Non-pigmented ciliary epithelial cell (primary cell): ENCODE measurements at regions not wholly inside any gene's neighbourhood (a gene's known extent, or its start where the extent isn't known, plus 50 kb on each side); places are given as distances from the start of the nearest gene placed in this dataset.

Experiments
- DNase-seq: peaks from one replicate; pipeline ENCODE4 v3.0.0-alpha.2; 2010; ENCODE audit warnings: low read depth

GRCh38 chr3:81045976-81046375, 715.5 kb downstream of the GBE1 start:
- peak; percentile 14 for DNase-seq

DNA sequence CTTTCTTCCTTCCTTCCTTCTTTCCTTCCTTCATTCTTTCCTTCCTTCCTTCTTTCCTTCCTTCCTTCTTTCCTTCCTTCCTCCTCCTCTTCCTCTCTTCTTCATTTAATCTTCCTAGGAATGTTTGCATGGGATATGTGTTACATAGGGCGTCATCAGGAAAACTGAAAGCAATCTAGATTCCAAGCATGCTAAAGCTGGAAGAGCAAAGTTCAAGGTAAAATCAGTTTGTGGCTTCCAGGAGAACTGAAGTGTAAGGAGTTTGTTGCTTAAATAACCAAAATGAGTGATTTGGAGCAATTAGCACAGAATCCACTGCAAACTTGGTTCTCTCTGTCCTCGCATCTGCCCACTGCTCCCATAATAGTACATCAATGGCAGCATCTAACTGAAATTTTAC, 716.2 kb downstream of the GBE1 start:
- no peak for DNase-seq

- no peak for DNase-seq
These were observed 717.7 kb downstream of the GBE1 start for GRCh38 chr3:81043660-81044199.

GRCh38 chr3:81043009-81043408, 718.4 kb downstream of the GBE1 start:
- no peak for DNase-seq

DNA sequence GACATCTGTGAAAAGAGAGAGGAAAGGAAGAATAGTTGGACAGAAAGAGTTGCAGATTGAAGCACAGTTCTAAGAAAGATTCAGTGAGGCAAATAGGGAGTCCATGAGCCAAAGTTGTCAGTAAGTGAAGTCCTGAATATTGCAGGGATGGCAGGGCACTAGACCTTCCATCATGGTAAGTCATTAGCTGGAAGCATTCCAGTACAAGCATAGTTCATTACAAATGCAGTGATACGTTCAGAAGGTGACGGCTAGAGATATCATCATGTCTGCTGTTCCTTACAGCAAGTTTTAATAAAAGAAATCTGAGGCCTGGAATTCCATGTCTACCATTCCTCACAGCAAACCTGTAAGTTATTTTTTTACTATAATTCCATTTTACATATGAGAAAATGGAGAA, 720.1 kb downstream of the GBE1 start:
- DNase-seq: peak; percentile 2

GRCh38 chr3:81040107-81040506, 721.3 kb downstream of the GBE1 start:
- no peak for DNase-seq

GRCh38 chr3:81033684-81034083, 727.8 kb downstream of the GBE1 start:
- no peak for DNase-seq

- DNase-seq: no peak
These were observed 728.3 kb downstream of the GBE1 start for GRCh38 chr3:81033185-81033584.

- DNase-seq: no peak
These were observed 731.6 kb downstream of the GBE1 start for GRCh38 chr3:81029861-81030260.

DNA sequence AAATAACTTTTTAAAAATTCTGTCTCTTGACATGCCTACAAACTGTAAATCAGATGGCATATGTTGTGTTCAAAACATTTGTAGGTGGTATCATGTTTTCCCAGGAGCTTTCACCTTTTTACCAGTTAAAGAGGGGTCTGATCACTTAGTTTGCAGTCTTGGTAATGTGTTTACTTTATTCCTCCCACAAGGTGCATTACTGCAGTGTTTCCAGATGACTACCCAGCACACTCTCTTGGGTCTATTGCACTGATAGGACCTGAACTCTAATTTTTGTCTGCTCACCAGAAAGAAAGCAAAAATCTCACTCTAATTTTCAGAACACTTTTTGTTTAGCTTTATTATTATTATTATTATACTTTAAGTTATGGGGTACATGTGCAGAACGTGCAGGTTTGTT, 734.1 kb downstream of the GBE1 start:
- no peak for DNase-seq

- no peak for DNase-seq
These were observed 736.9 kb downstream of the GBE1 start for GRCh38 chr3:81024560-81024959.

DNA sequence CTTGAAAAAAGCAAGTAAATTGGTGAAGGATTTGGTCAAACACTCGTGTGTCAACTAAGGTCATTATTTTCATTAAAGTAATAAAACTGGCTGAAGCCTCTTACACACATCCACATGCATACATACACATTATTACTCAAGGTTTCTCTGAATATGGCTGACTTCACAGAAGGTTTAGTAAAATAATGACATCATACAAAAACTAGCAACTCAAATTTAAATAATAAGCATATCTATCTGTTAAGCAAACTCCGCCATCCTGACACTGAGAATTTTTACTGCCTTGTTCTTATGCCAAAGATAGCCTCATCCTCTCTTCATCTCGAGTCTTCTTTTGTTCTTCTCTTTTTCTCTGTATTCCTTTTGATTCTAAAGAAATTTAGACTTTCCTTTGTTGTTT, 739.1 kb downstream of the GBE1 start:
- no peak for DNase-seq

DNA sequence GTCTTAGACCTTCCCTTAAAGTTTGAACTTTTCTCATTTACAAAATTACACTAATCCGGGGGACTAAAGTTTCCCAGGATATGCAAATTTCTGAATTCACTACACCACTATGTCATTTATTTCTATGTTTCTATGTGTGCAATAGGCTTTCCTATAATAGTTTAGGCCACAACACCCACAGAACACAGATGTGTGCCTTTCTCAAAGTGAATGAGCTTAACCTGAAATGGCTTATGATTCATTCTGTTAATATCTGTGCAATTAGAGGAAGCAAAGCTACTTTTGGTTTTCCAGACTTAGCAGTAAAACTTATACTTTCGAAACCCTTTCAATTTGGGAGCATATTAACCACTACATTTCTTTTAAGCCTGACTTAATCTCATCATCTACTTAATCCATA, 748.1 kb downstream of the GBE1 start:
- peak; percentile 5 for DNase-seq

GRCh38 chr3:81005992-81006391, 755.5 kb downstream of the GBE1 start:
- DNase-seq: no peak

DNA sequence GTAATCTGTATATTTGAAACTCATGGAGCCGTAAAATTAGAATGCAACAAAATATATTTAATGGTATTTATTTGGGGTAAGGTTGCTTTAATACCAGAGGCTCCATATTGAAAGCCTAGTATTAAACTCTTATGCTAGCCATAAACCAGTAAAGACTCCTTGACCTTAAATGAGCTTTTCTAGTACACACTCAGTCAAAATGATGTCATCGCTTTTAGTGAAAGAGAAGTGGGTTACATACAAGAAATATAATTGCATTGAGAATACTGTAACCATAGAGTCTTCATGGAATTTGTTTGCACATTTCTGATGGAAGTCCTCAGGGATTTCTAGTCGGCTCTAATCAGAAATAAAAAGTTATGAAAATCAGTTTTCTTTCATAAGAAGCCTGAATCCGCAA, 757.6 kb downstream of the GBE1 start:
- no peak for DNase-seq

- no peak for DNase-seq
These were observed 758.3 kb downstream of the GBE1 start for GRCh38 chr3:81003008-81003645.

GRCh38 chr3:80999481-80999880, 762.0 kb downstream of the GBE1 start:
- DNase-seq: no peak

GRCh38 chr3:80998022-80998421, 763.4 kb downstream of the GBE1 start:
- DNase-seq: no peak

DNA sequence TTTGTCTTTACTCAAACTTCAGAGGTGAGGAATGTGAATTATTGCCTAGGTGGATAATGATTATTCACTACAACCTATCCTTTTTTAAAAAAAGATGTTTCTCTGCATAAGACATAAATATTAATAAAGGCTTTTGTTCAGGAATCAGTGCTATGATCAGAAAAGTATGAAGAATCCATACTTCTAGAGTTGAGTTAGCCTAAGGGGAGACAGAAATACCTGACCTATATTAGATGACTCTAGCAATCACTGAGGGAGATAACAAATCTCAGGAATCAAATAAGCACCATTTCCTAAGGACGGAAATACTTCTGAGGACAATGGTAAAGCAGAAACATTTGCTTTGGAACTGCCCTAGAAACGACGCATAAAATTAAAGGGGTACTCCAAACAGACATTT, 763.8 kb downstream of the GBE1 start:
- DNase-seq: no peak

- DNase-seq: no peak
These were observed 766.7 kb downstream of the GBE1 start for GRCh38 chr3:80994767-80995166.

DNA sequence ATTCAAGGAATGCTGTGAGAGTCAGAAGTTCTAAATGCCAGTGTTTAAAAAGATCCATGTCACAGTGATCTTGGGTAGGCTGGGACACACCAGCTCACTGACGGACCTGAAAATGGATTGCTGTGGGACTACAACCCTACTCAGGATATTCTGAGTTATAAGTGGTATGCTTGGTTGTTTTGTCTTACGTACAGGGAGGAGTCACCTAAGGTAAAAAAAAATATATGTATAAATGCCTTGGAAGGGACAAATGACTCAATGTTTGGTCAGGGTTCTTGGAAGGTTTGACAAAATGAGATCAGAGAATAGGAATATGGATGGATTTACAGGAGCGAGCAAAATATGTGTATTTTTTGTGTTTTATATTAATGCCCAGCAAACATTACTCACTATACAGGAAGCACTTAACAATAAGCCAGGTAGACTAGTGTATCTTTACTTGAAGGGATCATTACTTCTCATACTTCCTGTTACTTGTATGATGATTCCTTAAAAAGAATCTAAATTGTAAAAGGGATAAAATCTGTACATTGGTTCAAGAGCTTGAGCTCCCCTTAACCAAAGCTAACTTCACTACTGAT, 767.3 kb downstream of the GBE1 start:
- DNase-seq: no peak

- no peak for DNase-seq
These were observed 768.1 kb downstream of the GBE1 start for GRCh38 chr3:80993241-80993945.

DNA sequence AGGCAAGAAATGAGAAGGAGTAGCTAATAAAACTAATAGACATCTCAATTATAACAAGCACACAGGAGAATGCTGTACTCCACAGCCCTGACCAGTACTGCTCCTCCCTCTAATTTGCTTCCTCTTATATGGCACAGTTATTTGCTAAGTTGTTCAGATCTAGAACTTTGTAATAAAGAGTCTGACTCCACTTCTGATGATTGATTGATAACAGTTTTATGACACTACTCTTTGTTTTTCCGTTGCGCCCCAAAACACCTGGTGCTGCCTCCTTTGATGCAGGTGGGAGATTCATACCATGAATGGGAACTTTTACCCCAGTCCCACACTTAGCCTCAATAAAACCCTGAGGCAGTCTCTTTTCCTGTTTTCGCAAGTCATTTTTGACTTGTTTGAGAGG, 777.7 kb downstream of the GBE1 start:
- no peak for DNase-seq
